ENCODE measurements at regions not wholly inside any gene's neighbourhood (a gene's known extent, or its start where the extent isn't known, plus 50 kb on each side); places are given as distances from the start of the nearest gene placed in this dataset.

DNA sequence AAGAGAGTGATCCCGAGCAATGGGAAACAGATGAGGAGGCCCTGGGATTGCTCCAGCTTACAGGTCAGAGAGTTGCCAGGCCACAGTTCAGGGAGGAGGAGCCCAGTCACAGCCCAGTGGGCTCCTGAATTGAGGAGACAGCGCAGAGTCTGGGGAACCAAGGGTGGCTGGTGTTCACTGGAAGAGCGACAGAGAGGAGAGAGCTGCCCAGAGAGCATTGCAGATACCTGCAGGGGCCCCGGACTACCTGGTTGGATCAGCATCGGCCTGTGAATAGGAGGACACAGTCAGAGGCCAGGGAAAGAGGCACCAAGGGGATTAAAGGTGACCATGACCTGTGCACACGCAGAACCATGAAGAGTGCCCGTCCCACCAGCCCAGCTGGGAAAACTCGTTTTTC, 648.6 kb downstream of the TBC1D22A start:
- no peak for TF ChIP-seq EZH2 (IDR thresholded peaks at IDR 0.05; ENCODE audit: borderline replicate concordance, insufficient read depth, low read depth, low read length, poor library complexity, severe bottlenecking)
- no peak for TF ChIP-seq CTCF (IDR thresholded peaks at IDR 0.05)
- Histone ChIP-seq H2AFZ (ENCODE audit: insufficient read depth, low read depth, low read length, poor library complexity, severe bottlenecking) (no peak overlapping the region), H3K4me2 (replicated peaks; ENCODE audit: low read depth, low read length, poor library complexity, severe bottlenecking) (no peak overlapping the region), H3K9me3 (ENCODE audit: control extremely low read depth in 1 of 3, control insufficient read depth in 2 of 3, insufficient read depth in 1 of 3, low read length in 2 of 3) (no peaks in the 10 kb centered on the region), H4K20me1 (ENCODE audit: control insufficient read depth, insufficient read depth, low read length, poor library complexity, severe bottlenecking) (no peaks in the 10 kb centered on the region), H3K4me3 (ENCODE audit: control extremely low read depth in 1 of 5, extremely low read depth in 1 of 5, insufficient read depth in 1 of 5, low read depth in 2 of 5, low read length in 4 of 5) (no peak overlapping the region), H3K9ac (ENCODE audit: low read length) (no peak overlapping the region), H3K4me1 (ENCODE audit: control insufficient read depth in 2 of 2, insufficient read depth in 2 of 2, low read length in 2 of 2) (no peaks in the 10 kb centered on the region), H3K79me2 (ENCODE audit: control insufficient read depth, insufficient read depth, low read length) (no peaks in the 10 kb centered on the region), H3K27me3 (replicated peaks in 1 of 4; ENCODE audit: control extremely low read depth in 1 of 4, control insufficient read depth in 3 of 4, insufficient read depth in 4 of 4, low read length in 3 of 4) (no peaks in the 10 kb centered on the region), H3K27ac (ENCODE audit: low read length in 2 of 2) (no peak overlapping the region), H3K36me3 (replicated peaks in 1 of 2; ENCODE audit: control extremely low read depth in 1 of 2, control insufficient read depth in 1 of 2, extremely low read depth in 1 of 2, insufficient read depth in 2 of 2, low read length in 1 of 2) (no peaks in the 10 kb centered on the region)
- intact Hi-C loops (cut with micrococcal nuclease): no loop called here
- Mint-ChIP-seq H3K4me3 (no peak overlapping the region), H3K9me3 (ENCODE audit: insufficient read depth) (no peaks in the 10 kb centered on the region), H3K27me3 (peaks cover 11% of the 10 kb centered on the region), H3K4me1 (no peaks in the 10 kb centered on the region), H3K27ac (no peak overlapping the region)
- ChIA-PET CTCF (no interaction called here), POLR2A (no interaction called here)
- no peak for ATAC-seq (ENCODE audit: low read depth)
- WGBS (ENCODE audit: insufficient coverage): 87% methylated on average over 8 of the region's 8 CpGs
- DNase-seq: no peak

DNA sequence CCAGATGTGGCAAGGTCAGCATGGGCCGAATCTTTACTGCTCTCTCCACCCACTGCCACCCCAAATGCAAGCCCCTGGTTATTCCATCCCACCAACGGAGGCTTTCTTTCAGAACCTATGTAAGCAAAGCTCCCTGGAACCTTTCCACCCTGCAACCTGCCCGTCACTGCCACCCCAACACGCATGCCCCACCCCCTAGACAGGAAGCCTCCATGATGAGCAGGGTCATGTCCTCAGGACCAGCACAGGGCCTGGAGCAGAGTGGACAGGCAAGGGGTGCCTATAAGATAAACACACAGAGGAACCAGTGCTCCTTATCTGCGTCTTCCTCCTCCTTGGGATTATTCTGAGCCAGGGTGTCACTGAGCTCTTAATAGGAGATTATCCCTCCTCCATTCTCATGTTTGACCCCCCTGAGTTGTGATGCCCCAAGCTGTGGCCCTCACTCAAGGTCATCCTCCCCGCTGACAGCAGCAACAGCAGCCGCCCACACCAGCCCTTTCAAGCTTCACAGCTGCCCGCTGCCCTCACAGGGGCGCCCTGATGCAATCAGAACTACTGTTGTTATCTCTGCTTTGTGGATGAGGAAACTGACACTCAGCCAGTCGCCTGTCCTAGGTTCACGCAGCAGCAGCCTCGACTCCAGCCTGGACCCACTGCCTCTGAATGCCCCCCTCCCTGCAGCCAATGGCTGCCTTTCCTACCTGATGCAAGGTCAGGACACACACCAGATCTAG, 647.3 kb downstream of the TBC1D22A start:
- Histone ChIP-seq H3K4me1 (ENCODE audit: control insufficient read depth in 2 of 2, insufficient read depth in 2 of 2, low read length in 2 of 2) (no peaks in the 10 kb centered on the region), H3K4me2 (replicated peaks; ENCODE audit: low read depth, low read length, poor library complexity, severe bottlenecking) (no peak overlapping the region), H3K36me3 (replicated peaks in 1 of 2; ENCODE audit: control extremely low read depth in 1 of 2, control insufficient read depth in 1 of 2, extremely low read depth in 1 of 2, insufficient read depth in 2 of 2, low read length in 1 of 2) (no peaks in the 10 kb centered on the region), H3K27me3 (replicated peaks in 1 of 4; ENCODE audit: control extremely low read depth in 1 of 4, control insufficient read depth in 3 of 4, insufficient read depth in 4 of 4, low read length in 3 of 4) (no peaks in the 10 kb centered on the region), H3K79me2 (ENCODE audit: control insufficient read depth, insufficient read depth, low read length) (no peaks in the 10 kb centered on the region), H3K27ac (ENCODE audit: low read length in 2 of 2) (no peak overlapping the region), H4K20me1 (ENCODE audit: control insufficient read depth, insufficient read depth, low read length, poor library complexity, severe bottlenecking) (no peaks in the 10 kb centered on the region), H3K9ac (ENCODE audit: low read length) (no peak overlapping the region), H3K4me3 (ENCODE audit: control extremely low read depth in 1 of 5, extremely low read depth in 1 of 5, insufficient read depth in 1 of 5, low read depth in 2 of 5, low read length in 4 of 5) (no peak overlapping the region), H2AFZ (ENCODE audit: insufficient read depth, low read depth, low read length, poor library complexity, severe bottlenecking) (no peak overlapping the region), H3K9me3 (ENCODE audit: control extremely low read depth in 1 of 3, control insufficient read depth in 2 of 3, insufficient read depth in 1 of 3, low read length in 2 of 3) (no peaks in the 10 kb centered on the region)
- CTCF ChIA-PET: no interaction called here
- TF ChIP-seq CTCF (IDR thresholded peaks at IDR 0.05): no peak
- no peak for TF ChIP-seq EZH2 (IDR thresholded peaks at IDR 0.05; ENCODE audit: borderline replicate concordance, insufficient read depth, low read depth, low read length, poor library complexity, severe bottlenecking)
- no peak overlapping the region for H3K4me3 Mint-ChIP-seq
- POLR2A ChIA-PET: no interaction called here
- H3K27me3 Mint-ChIP-seq: peaks cover 11% of the 10 kb centered on the region
- no peaks in the 10 kb centered on the region for H3K9me3 Mint-ChIP-seq (ENCODE audit: insufficient read depth)
- no peak overlapping the region for H3K27ac Mint-ChIP-seq
- 74% methylated on average over 12 of the region's 12 CpGs for WGBS (ENCODE audit: insufficient coverage)
- intact Hi-C loops (cut with micrococcal nuclease): no loop called here
- DNase-seq (no peak), ATAC-seq (ENCODE audit: low read depth) (no peak)
- H3K4me1 Mint-ChIP-seq: no peaks in the 10 kb centered on the region
